Peyer's patch (tissue), 4 donors: ENCODE measurements at regions not wholly inside any gene's neighbourhood (a gene's known extent, or its start where the extent isn't known, plus 50 kb on each side); places are given as distances from the start of the nearest gene placed in this dataset.
"Not testable (repeated sequence)": the region's sequence is repeated elsewhere in the genome, so short reads cannot be mapped to it uniquely, and the experiment has no call there.

ENCODE experiments used
- DNase-seq, 3 donors: peaks; one replicate each; pipeline ENCODE4 v3.0.0-alpha.2; 2017 to 2019
- H3K27ac ChIP-seq, 4 donors: fragments of 200-600 bp; sonication (generic); one replicate each; pipeline ENCODE4 v1.5.1; 2016 to 2019
- H3K27me3 ChIP-seq, 2 donors: fragments of 200-600 bp; sonication (generic); one replicate each; pipeline ENCODE4 v1.5.1; 2019
- H3K36me3 ChIP-seq, 3 donors: fragments of 200-600 bp; sonication (generic); one replicate each; pipeline ENCODE4 v1.5.1; 2016 to 2019
- H3K4me1 ChIP-seq, 4 donors: fragments of 200-600 bp; sonication (generic); one replicate each; pipeline ENCODE4 v1.5.1; 2016 to 2019
- H3K4me3 ChIP-seq, 4 donors: fragments of 200-600 bp; sonication (generic); 1 replicate in 3 of 4; 2 replicates in 1 of 4; pipeline ENCODE4 v1.5.1; 2016 to 2019; ENCODE audit warnings: mild to moderate bottlenecking in 1 of 4
- H3K9me3 ChIP-seq, 4 donors: fragments of 200-600 bp; sonication (generic); one replicate each; pipeline ENCODE4 v1.5.1; 2016 to 2019; ENCODE audit warnings: mild to moderate bottlenecking in 1 of 4
- CTCF ChIP-seq, 6 experiments: fragments of 450-650 bp in 4 of 6; fragments of 200-600 bp in 2 of 6; sonication (generic) in 1 of 6; IDR thresholded peaks; one replicate each; pipeline ENCODE4 v1.5.1; 2017 to 2019; ENCODE audit warnings: antibody characterized with exemption in 6 of 6, mild to moderate bottlenecking in 3 of 6, moderate library complexity in 1 of 6
- POLR2A ChIP-seq, 2 donors: fragments of 450-650 bp; IDR thresholded peaks; one replicate each; pipeline ENCODE4 v1.5.1; 2017; ENCODE audit warnings: antibody characterized with exemption in 2 of 2, mild to moderate bottlenecking in 2 of 2, moderate library complexity in 2 of 2

- DNase-seq, result no peak
- no peaks in the 10 kb centered on the region for H3K9me3 ChIP-seq
Measured at GRCh38 chr7:19916046-19916445, 142.6 kb upstream of the TMEM196 start.

GRCh38 chr7:19915596-19915995, 142.2 kb upstream of the TMEM196 start:
- no peak for TF ChIP-seq CTCF (IDR thresholded peaks at IDR 0.05)
- Histone ChIP-seq H3K4me3 (no peak overlapping the region), H3K36me3 (no peaks in the 10 kb centered on the region), H3K4me1 (no peaks in the 10 kb centered on the region), H3K27me3 (no peaks in the 10 kb centered on the region), H3K27ac (no peak overlapping the region), H3K9me3 (no peaks in the 10 kb centered on the region)
- DNase-seq, result no peak

More at GRCh38 chr7:19916046-19916445, 142.6 kb upstream of the TMEM196 start:
- TF ChIP-seq CTCF (IDR thresholded peaks at IDR 0.05) (no peak), POLR2A (IDR thresholded peaks at IDR 0.05) (no peak)
- H3K36me3 ChIP-seq, result no peaks in the 10 kb centered on the region
- no peaks in the 10 kb centered on the region for H3K4me1 ChIP-seq
- H3K27me3 ChIP-seq, result no peaks in the 10 kb centered on the region
- no peak overlapping the region for H3K4me3 ChIP-seq
- no peak overlapping the region for H3K27ac ChIP-seq

- Histone ChIP-seq H3K4me3 (no peak overlapping the region), H3K9me3 (no peaks in the 10 kb centered on the region), H3K27me3 (no peaks in the 10 kb centered on the region), H3K36me3 (no peaks in the 10 kb centered on the region), H3K27ac (no peak overlapping the region), H3K4me1 (no peaks in the 10 kb centered on the region)
- no peak for TF ChIP-seq CTCF (IDR thresholded peaks at IDR 0.05)
- no peak for TF ChIP-seq POLR2A (IDR thresholded peaks at IDR 0.05)
- DNase-seq, result no peak
Measured at GRCh38 chr7:19914866-19915265, 141.4 kb upstream of the TMEM196 start.

- H3K9me3 ChIP-seq, result peaks cover 0 to 4% (median 0%) of the 10 kb centered on the region in 4 donors
- no peaks in the 10 kb centered on the region for H3K36me3 ChIP-seq
- TF ChIP-seq POLR2A (IDR thresholded peaks at IDR 0.05) (no peak), CTCF (IDR thresholded peaks at IDR 0.05) (no peak)
- H3K27ac ChIP-seq, result no peak overlapping the region
- no peaks in the 10 kb centered on the region for H3K4me1 ChIP-seq
- DNase-seq, result no peak
- no peaks in the 10 kb centered on the region for H3K27me3 ChIP-seq
- H3K4me3 ChIP-seq, result no peak overlapping the region
Measured at GRCh38 chr7:19900118-19900517, 126.7 kb upstream of the TMEM196 start.

GRCh38 chr7:19899529-19899928, 126.1 kb upstream of the TMEM196 start:
- peaks cover 0 to 4% (median 0%) of the 10 kb centered on the region in 4 donors for H3K9me3 ChIP-seq
- no peaks in the 10 kb centered on the region for H3K27me3 ChIP-seq
- TF ChIP-seq CTCF (IDR thresholded peaks at IDR 0.05) (no peak), POLR2A (IDR thresholded peaks at IDR 0.05) (no peak)
- no peaks in the 10 kb centered on the region for H3K4me1 ChIP-seq
- H3K4me3 ChIP-seq, result no peak overlapping the region
- DNase-seq, result no peak
- H3K36me3 ChIP-seq, result no peaks in the 10 kb centered on the region
- no peak overlapping the region for H3K27ac ChIP-seq

GRCh38 chr7:19882893-19883292, 109.5 kb upstream of the TMEM196 start:
- H3K4me1 ChIP-seq, DNase-seq, H3K27ac ChIP-seq, H3K36me3 ChIP-seq, H3K27me3 ChIP-seq, H3K4me3 ChIP-seq, H3K9me3 ChIP-seq: not testable (repeated sequence)
